IMR-90 (cell line): ENCODE measurements at regions not wholly inside any gene's neighbourhood (a gene's known extent, or its start where the extent isn't known, plus 50 kb on each side); places are given as distances from the start of the nearest gene placed in this dataset.

Source experiments
- ATAC-seq: fragments of 200-7000 bp; cut with Tn5 transposase; 2 replicates; pipeline ENCODE4 v1.9.1; 2020; ENCODE audit warnings: low read depth, mild to moderate bottlenecking, moderate library complexity
- BruUV-seq: library from RNA; stranded (reverse); fragments of 400-500 nt; replicated peaks from 2 replicates; lab custom pipeline; 2021; lab: Mats Ljungman, UMichigan
- CTCF ChIA-PET: fragments of 300-600 bp; formaldehyde crosslinking; extraction: SDS; loops from one replicate; lab custom pipeline; 2021; ENCODE audit warnings: antibody characterized with exemption; lab: Yijun Ruan, JAX
- POLR2A ChIA-PET: fragments of 300-600 bp; sonication (Branson Sonifier 250); formaldehyde crosslinking; loops from one replicate; lab custom pipeline; 2022; ENCODE audit warnings: antibody characterized with exemption; ENCODE audit not compliant: unreplicated experiment; lab: Charles Lee
- DNase-seq: peaks from one replicate; pipeline ENCODE4 v3.0.0; 2013
- H2AFZ ChIP-seq: replicated peaks from 2 replicates; pipeline ENCODE3; 2013; ENCODE audit warnings: low read length, mild to moderate bottlenecking; ENCODE audit not compliant: poor library complexity
- H2AK5ac ChIP-seq: 2 replicates; pipeline ENCODE4 v1.6.1; 2013; ENCODE audit warnings: low read depth, low read length, inconsistent platforms
- H2AK9ac ChIP-seq: replicated peaks from 2 replicates; pipeline ENCODE3; 2013; ENCODE audit warnings: mild to moderate bottlenecking, low read depth, low read length, moderate library complexity; ENCODE audit not compliant: poor library complexity
- H2BK120ac ChIP-seq: 2 replicates; pipeline ENCODE4 v1.6.1; 2013; ENCODE audit warnings: low read depth, low read length, inconsistent platforms
- H2BK15ac ChIP-seq: 3 replicates; pipeline ENCODE4 v1.6.1; 2013; ENCODE audit warnings: low read depth, low read length, inconsistent platforms
- H2BK20ac ChIP-seq: 2 replicates; pipeline ENCODE4 v1.6.1; 2013; ENCODE audit warnings: low read depth, mild to moderate bottlenecking, inconsistent platforms, low read length, moderate library complexity
- H2BK5ac ChIP-seq: 2 replicates; pipeline ENCODE4 v1.6.1; 2013; ENCODE audit warnings: mild to moderate bottlenecking, low read depth, low read length, inconsistent platforms; ENCODE audit not compliant: poor library complexity, severe bottlenecking
- H3K14ac ChIP-seq: replicated peaks from 2 replicates; pipeline ENCODE4 v1.6.1; 2013; ENCODE audit warnings: low read depth, low read length, inconsistent platforms
- H3K18ac ChIP-seq: 2 replicates; pipeline ENCODE4 v1.6.1; 2013; ENCODE audit warnings: low read depth, low read length, control low read depth
- H3K23ac ChIP-seq: 2 replicates; pipeline ENCODE4 v1.6.1; 2013; ENCODE audit warnings: low read depth, low read length, inconsistent platforms
- H3K27ac ChIP-seq: 2 replicates; pipeline ENCODE4 v1.5.1; 2013; ENCODE audit warnings: mild to moderate bottlenecking, control low read depth, low read length; ENCODE audit not compliant: insufficient read depth
- H3K27me3 ChIP-seq: 2 replicates; pipeline ENCODE4 v1.6.1; 2013; ENCODE audit warnings: low read length; ENCODE audit not compliant: control insufficient read depth, insufficient read depth
- H3K36me3 ChIP-seq: 2 replicates; pipeline ENCODE4 v1.6.1; 2013; ENCODE audit warnings: low read length, mixed read lengths; ENCODE audit not compliant: control insufficient read depth, insufficient read depth
- H3K4ac ChIP-seq: 2 replicates; pipeline ENCODE4 v1.6.1; 2013; ENCODE audit warnings: low read depth, low read length, inconsistent platforms
- H3K4me1 ChIP-seq: 2 replicates; pipeline ENCODE4 v1.6.1; 2013; ENCODE audit warnings: low read length, mixed read lengths; ENCODE audit not compliant: control insufficient read depth, insufficient read depth
- H3K4me2 ChIP-seq: 2 replicates; pipeline ENCODE4 v1.6.1; 2013; ENCODE audit warnings: low read depth, mild to moderate bottlenecking, control low read depth, low read length, moderate library complexity
- H3K4me3 ChIP-seq: 2 replicates; pipeline ENCODE4 v1.5.1; 2013; ENCODE audit warnings: low read depth, mild to moderate bottlenecking, control low read depth, low read length, moderate library complexity; ENCODE audit not compliant: insufficient read depth
- H3K56ac ChIP-seq: 2 replicates; pipeline ENCODE4 v1.6.1; 2013; ENCODE audit warnings: low read length, inconsistent platforms; ENCODE audit not compliant: insufficient read depth; ENCODE audit errors: extremely low read depth
- H3K79me1 ChIP-seq, 2 experiments: 2 replicates each; pipeline ENCODE4 v1.6.1; 2013; ENCODE audit warnings: low read length in 2 of 2, inconsistent platforms in 1 of 2, low read depth in 1 of 2
- H3K9ac ChIP-seq: 2 replicates; pipeline ENCODE4 v1.6.1; 2013; ENCODE audit warnings: low read depth, low read length, control low read depth
- H3K9me1 ChIP-seq: 2 replicates; pipeline ENCODE4 v1.6.1; 2013; ENCODE audit warnings: low read length, inconsistent platforms; ENCODE audit not compliant: insufficient read depth
- H3K9me3 ChIP-seq: 2 replicates; pipeline ENCODE4 v1.6.1; 2013; ENCODE audit warnings: low read length; ENCODE audit not compliant: control insufficient read depth, insufficient read depth
- H4K20me1 ChIP-seq: 2 replicates; pipeline ENCODE4 v1.6.1; 2013; ENCODE audit warnings: low read length, inconsistent platforms; ENCODE audit not compliant: insufficient read depth
- H4K5ac ChIP-seq: 2 replicates; pipeline ENCODE4 v1.6.1; 2013; ENCODE audit warnings: mild to moderate bottlenecking, low read depth, low read length, control low read depth
- H4K8ac ChIP-seq, 2 experiments: 2 replicates each; pipeline ENCODE4 v1.6.1; 2013; ENCODE audit warnings: low read depth in 2 of 2, low read length in 2 of 2, control low read depth in 1 of 2, inconsistent platforms in 1 of 2
- H4K91ac ChIP-seq: 2 replicates; pipeline ENCODE4 v1.6.1; 2013; ENCODE audit warnings: low read depth, low read length, inconsistent platforms; ENCODE audit not compliant: insufficient read depth
- CEBPB ChIP-seq: IDR thresholded peaks from 2 replicates; pipeline ENCODE4 v1.6.1; 2012; ENCODE audit warnings: low read depth, low read length, improper control_type of control experiment
- CHD1 ChIP-seq: IDR thresholded peaks from 2 replicates; pipeline ENCODE4 v1.6.1; 2012; ENCODE audit warnings: low read depth, low read length, improper control_type of control experiment
- CTCF ChIP-seq: conservative IDR thresholded peaks from 2 replicates; pipeline ENCODE4 v1.5.1; 2012; ENCODE audit warnings: mild to moderate bottlenecking, low read depth, low read length, improper control_type of control experiment
- MAFK ChIP-seq: IDR thresholded peaks from 2 replicates; pipeline ENCODE4 v1.6.1; 2012; ENCODE audit warnings: low read depth, low read length, improper control_type of control experiment
- MAZ ChIP-seq: IDR thresholded peaks from 2 replicates; pipeline ENCODE4 v1.6.1; 2012; ENCODE audit warnings: low read depth, mild to moderate bottlenecking, low read length, improper control_type of control experiment, moderate library complexity, borderline replicate concordance
- MXI1 ChIP-seq: IDR thresholded peaks from 2 replicates; pipeline ENCODE4 v1.6.1; 2012; ENCODE audit warnings: low read depth, mild to moderate bottlenecking, low read length, moderate library complexity, borderline replicate concordance
- NFE2L2 ChIP-seq: fragments of 150-350 bp; IDR thresholded peaks from 2 replicates; pipeline ENCODE4 v1.6.1; 2016; ENCODE audit warnings: low read depth, mild to moderate bottlenecking, low read length
- POLR2A ChIP-seq: IDR thresholded peaks from 2 replicates; pipeline ENCODE4 v1.6.1; 2012; ENCODE audit warnings: mild to moderate bottlenecking, low read depth, low read length
- RAD21 ChIP-seq: IDR thresholded peaks from 2 replicates; pipeline ENCODE4 v1.6.1; 2012; ENCODE audit warnings: low read length, improper control_type of control experiment
- RFX5 ChIP-seq: IDR thresholded peaks from 2 replicates; pipeline ENCODE4 v1.8.0; 2012; ENCODE audit warnings: low read depth, mild to moderate bottlenecking, low read length, moderate library complexity
- USF2 ChIP-seq: fragments of 150-350 bp; IDR thresholded peaks from 2 replicates; pipeline ENCODE4 v1.6.1; 2017; ENCODE audit warnings: mild to moderate bottlenecking, antibody characterized with exemption, low read length, low read depth
- WGBS, 2 experiments: methylation state at CpG; one replicate each; pipeline versions ENCODE4 v1.1.5 to v1.1.7; 2013; ENCODE audit warnings: missing lambda C conversion rate in 2 of 2; ENCODE audit not compliant: insufficient read length in 1 of 2; ENCODE audit errors: extremely low coverage in 2 of 2; 5-methylcytosine and 5-hydroxymethylcytosine counted together
- dilution Hi-C: fragments of 300-500 bp; cut with HindIII; formaldehyde crosslinking; loops from one replicate; pipeline ENCODE4 v1.14.3; 2018; ENCODE audit warnings: low sequenced_read_pairs; ENCODE audit not compliant: unreplicated experiment
- in situ Hi-C: fragments of 300-500 bp; cut with MboI; formaldehyde crosslinking; loops from 3 replicates; pipeline ENCODE4 v1.14.3; 2019; ENCODE audit warnings: low sequenced_read_pairs, inconsistent platforms, mixed read lengths
- intact Hi-C: fragments of 100-400 bp; cut with micrococcal nuclease; formaldehyde crosslinking; loops from 2 replicates; pipeline ENCODE4 v1.10.0; 2022
- TF ChIP-seq, protein P1 (sequence below): fragments of 150-350 bp; IDR thresholded peaks from 2 replicates; pipeline ENCODE4 v1.6.1; 2016; ENCODE audit warnings: low read depth, mild to moderate bottlenecking, low read length, moderate library complexity, borderline replicate concordance

DNA sequence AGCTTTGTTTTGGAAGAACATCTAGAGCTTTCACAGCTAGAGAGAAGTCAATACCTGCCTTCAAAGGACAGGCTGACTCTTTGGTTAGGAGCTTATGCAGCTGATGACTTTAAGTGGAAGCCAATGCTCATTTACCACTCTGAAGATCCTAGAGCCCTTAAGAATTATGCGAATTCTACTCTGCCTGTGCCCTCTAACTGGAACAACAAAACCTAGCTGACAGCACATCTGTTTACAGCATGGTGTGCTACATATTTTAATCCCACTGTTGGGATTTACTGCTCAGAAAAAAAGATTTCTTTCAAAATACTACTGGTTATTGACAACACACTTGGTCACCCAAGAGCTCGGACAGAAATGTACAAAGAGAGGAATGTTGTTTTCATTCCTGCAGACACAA lies 57.3 kb downstream of the PALS2 start:
- no peak overlapping the region for H2BK5ac ChIP-seq
- TF ChIP-seq RAD21 (no peak), CEBPB (no peak), CHD1 (no peak), RFX5 (no peak), NFE2L2 (no peak), CTCF (no peak), POLR2A (no peak), MXI1 (no peak), MAFK (no peak), MAZ (no peak), USF2 (no peak)
- TF ChIP-seq, protein P1, sequence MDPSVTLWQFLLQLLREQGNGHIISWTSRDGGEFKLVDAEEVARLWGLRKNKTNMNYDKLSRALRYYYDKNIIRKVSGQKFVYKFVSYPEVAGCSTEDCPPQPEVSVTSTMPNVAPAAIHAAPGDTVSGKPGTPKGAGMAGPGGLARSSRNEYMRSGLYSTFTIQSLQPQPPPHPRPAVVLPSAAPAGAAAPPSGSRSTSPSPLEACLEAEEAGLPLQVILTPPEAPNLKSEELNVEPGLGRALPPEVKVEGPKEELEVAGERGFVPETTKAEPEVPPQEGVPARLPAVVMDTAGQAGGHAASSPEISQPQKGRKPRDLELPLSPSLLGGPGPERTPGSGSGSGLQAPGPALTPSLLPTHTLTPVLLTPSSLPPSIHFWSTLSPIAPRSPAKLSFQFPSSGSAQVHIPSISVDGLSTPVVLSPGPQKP, result no peak
- no peak overlapping the region for H2BK120ac ChIP-seq
- no peak for ATAC-seq
- H3K9ac ChIP-seq, result no peak overlapping the region
- intact Hi-C loops (no loop called here), dilution Hi-C loops (no loop called here), in situ Hi-C loops (no loop called here)
- BruUV-seq, result no TSS peak
- 100% methylated on average over 1 of the region's 2 CpGs; no CpG with 5 or more reads in 1 of the 2 experiments for WGBS, 2 experiments
- ChIA-PET CTCF (no interaction called here), POLR2A (no interaction called here)
- H3K56ac ChIP-seq, result no peak overlapping the region
- H2BK15ac ChIP-seq, result no peak overlapping the region
- H2AK9ac ChIP-seq, result no peak overlapping the region
- no peak overlapping the region for H3K4me2 ChIP-seq
- H4K5ac ChIP-seq, result no peak overlapping the region
- no peak for DNase-seq
- H3K27me3 ChIP-seq, result no peaks in the 10 kb centered on the region
- no peaks in the 10 kb centered on the region for H3K9me3 ChIP-seq
- H3K79me1 ChIP-seq, result no peaks in the 10 kb centered on the region
- no peak overlapping the region for H4K8ac ChIP-seq
- no peak overlapping the region for H2AFZ ChIP-seq
- no peak overlapping the region for H2AK5ac ChIP-seq
- H3K23ac ChIP-seq, result no peak overlapping the region
- H3K4me3 ChIP-seq, result no peak overlapping the region
- no peaks in the 10 kb centered on the region for H3K36me3 ChIP-seq
- H3K27ac ChIP-seq, result no peak overlapping the region
- H2BK20ac ChIP-seq, result no peak overlapping the region
- H3K4ac ChIP-seq, result no peak overlapping the region
- no peaks in the 10 kb centered on the region for H4K20me1 ChIP-seq
- H3K4me1 ChIP-seq, result no peaks in the 10 kb centered on the region
- H3K9me1 ChIP-seq, result no peaks in the 10 kb centered on the region
- no peak overlapping the region for H3K18ac ChIP-seq
- no peak overlapping the region for H3K14ac ChIP-seq
- no peak overlapping the region for H4K91ac ChIP-seq
